C4-2B (cell line): ENCODE measurements at regions not wholly inside any gene's neighbourhood (a gene's known extent, or its start where the extent isn't known, plus 50 kb on each side); places are given as distances from the start of the nearest gene placed in this dataset.

ENCODE experiments used
- H3K27ac ChIP-seq: fragments of 450-650 bp; 2 replicates; pipeline ENCODE4 v1.5.1; 2017
- ZFX ChIP-seq: fragments of 450-650 bp; IDR thresholded peaks from 2 replicates; pipeline ENCODE4 v1.6.1; 2017
- TF ChIP-seq, protein P1 (sequence below): fragments of 450-650 bp; conservative IDR thresholded peaks from 2 replicates; pipeline ENCODE4 v1.5.1; 2017; ENCODE audit warnings: mild to moderate bottlenecking

- no peak for TF ChIP-seq ZFX
- TF ChIP-seq, protein P1, sequence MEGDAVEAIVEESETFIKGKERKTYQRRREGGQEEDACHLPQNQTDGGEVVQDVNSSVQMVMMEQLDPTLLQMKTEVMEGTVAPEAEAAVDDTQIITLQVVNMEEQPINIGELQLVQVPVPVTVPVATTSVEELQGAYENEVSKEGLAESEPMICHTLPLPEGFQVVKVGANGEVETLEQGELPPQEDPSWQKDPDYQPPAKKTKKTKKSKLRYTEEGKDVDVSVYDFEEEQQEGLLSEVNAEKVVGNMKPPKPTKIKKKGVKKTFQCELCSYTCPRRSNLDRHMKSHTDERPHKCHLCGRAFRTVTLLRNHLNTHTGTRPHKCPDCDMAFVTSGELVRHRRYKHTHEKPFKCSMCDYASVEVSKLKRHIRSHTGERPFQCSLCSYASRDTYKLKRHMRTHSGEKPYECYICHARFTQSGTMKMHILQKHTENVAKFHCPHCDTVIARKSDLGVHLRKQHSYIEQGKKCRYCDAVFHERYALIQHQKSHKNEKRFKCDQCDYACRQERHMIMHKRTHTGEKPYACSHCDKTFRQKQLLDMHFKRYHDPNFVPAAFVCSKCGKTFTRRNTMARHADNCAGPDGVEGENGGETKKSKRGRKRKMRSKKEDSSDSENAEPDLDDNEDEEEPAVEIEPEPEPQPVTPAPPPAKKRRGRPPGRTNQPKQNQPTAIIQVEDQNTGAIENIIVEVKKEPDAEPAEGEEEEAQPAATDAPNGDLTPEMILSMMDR = no peak
- no peak overlapping the region for H3K27ac ChIP-seq
These were observed 265.5 kb downstream of the BCOR start for GRCh38 chrX:39832211-39832610.

DNA sequence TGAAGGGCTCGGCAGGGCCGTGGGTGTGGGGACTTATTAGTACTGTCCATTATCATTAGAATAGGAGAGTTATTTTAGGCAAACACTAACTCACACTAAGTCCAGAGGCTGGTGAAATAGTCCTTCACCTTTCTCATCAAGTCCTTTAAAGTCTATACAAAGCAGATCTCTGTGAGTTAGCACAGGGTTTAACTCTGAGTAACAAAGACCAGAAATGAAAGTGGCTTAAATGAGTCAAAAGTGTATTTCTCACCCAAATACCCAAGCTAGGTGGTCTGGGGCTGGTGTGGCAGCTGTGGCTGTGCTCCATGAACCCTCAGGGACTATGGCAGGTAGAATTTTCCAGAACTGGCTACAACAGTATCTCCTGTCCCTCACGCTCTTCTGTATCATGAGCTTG is 263.2 kb downstream of the BCOR start:
- no peak overlapping the region for H3K27ac ChIP-seq
- TF ChIP-seq ZFX = no peak
- TF ChIP-seq, protein P1 = no peak

DNA sequence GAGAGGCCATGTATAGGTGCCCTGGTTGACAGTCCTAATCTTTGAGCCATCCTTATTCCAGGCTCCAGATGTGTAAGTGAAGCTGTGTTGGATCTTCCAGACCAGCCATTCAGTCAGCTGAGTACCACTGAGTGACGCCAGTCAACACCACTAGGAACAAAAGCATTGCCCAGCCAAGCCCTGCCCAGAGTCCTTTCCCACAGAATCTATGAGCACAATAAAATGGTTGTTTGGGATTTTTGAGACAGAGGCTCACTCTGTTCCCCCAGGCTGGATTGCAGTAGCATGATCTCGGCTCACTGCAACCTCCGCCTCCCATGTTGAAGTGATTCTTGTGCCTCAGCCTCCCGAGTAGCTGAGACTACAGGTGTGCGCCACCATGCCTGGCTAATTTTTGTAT is 262.5 kb downstream of the BCOR start:
- no peak overlapping the region for H3K27ac ChIP-seq
- TF ChIP-seq ZFX = no peak
- TF ChIP-seq, protein P1 = no peak

DNA sequence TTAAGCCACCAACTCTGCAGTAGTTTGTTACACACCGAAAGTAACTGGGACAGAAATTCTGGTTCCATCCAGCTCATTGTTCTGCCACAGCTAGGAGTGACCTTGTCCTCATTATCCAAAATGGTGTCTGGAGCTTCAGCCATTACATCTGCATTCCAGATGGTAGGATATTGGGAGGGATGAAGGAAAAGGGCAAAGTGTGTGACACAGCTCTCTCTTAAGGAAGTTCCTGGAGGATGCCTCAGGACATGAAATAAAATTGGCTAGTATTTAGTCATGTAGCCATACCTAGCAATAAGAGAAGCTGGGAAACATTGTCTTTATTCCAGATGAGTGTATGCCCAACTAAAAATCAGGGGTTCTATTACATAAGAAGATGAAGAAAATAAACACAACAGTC is 262.0 kb downstream of the BCOR start:
- no peak overlapping the region for H3K27ac ChIP-seq
- no peak for TF ChIP-seq ZFX
- TF ChIP-seq, protein P1 = no peak

DNA sequence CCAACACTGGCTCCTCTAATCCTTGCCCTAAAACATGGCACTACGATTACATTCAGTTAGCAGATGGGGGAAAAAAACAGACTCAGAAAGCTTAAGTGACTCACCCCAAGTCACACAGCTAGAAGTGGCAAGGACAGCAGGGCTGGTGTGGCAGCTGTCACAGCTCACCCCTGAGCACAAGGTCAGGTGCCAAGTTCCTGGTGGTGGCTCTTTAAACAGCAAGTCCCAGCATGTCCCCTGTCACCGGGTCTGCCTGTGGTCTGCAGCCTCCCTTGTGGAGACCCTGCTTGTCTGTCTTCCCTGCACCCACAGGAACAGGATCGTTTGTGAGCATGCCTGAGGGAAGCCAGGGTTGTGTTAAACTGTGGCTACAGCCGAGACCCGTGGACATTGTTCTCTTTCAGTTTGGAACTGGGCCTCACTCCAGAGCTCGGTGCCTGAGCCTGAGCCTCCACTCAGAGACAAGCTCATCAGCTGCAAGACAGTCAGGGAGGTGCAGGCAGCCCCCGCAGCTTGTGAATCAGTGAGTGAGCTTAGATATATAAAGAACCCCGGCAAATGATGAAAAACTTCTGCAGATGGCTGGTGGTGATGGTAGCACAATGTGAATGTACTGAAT is 260.8 kb downstream of the BCOR start:
- 0 out of 2 replicates have a peak overlapping the region, but pooled peaks have one; percentile 22 for H3K27ac ChIP-seq
- TF ChIP-seq, protein P1 = no peak
- TF ChIP-seq ZFX = no peak

- no peak overlapping the region for H3K27ac ChIP-seq
These were observed 260.1 kb downstream of the BCOR start for GRCh38 chrX:39837688-39838087.

GRCh38 chrX:39839371-39839770 is 258.4 kb downstream of the BCOR start:
- TF ChIP-seq, protein P1 = no peak; the same call in 1 of the 2 replicates
- no peak for TF ChIP-seq ZFX
- H3K27ac ChIP-seq = no peak overlapping the region

More at GRCh38 chrX:39837688-39838087, 260.1 kb downstream of the BCOR start:
- TF ChIP-seq, protein P1 = no peak
- TF ChIP-seq ZFX = no peak
